Fibroblast of pulmonary artery (primary cell): ENCODE measurements at regions not wholly inside any gene's neighbourhood (a gene's known extent, or its start where the extent isn't known, plus 50 kb on each side); places are given as distances from the start of the nearest gene placed in this dataset.

Experiments used
- DNase-seq: peaks from one replicate; pipeline ENCODE4 v3.0.0-alpha.2; 2010; ENCODE audit warnings: low read depth
- H3K4me3 ChIP-seq: replicated peaks from 2 replicates; pipeline ENCODE4 v1.5.1; 2011; ENCODE audit warnings: low read depth, mild to moderate bottlenecking, control low read depth, low read length, moderate library complexity
- CTCF ChIP-seq: IDR thresholded peaks from 2 replicates; pipeline ENCODE4 v1.5.1; 2011; ENCODE audit warnings: mild to moderate bottlenecking, control low read depth, low read length, inconsistent platforms; ENCODE audit errors: missing control alignments

- H3K4me3 ChIP-seq: no peak overlapping the region
- no peak for DNase-seq
- TF ChIP-seq CTCF: no peak
Measured at GRCh38 chr2:156845806-156846558, 409.8 kb downstream of the GPD2 start.

- H3K4me3 ChIP-seq: no peak overlapping the region
- DNase-seq: no peak
- TF ChIP-seq CTCF: no peak
Measured at GRCh38 chr2:156852210-156852609, 405.3 kb upstream of the GALNT5 start.

GRCh38 chr2:156852681-156853080 lies 404.8 kb upstream of the GALNT5 start:
- H3K4me3 ChIP-seq: no peak overlapping the region
- TF ChIP-seq CTCF: no peak
- no peak for DNase-seq

GRCh38 chr2:156864325-156864724 lies 393.2 kb upstream of the GALNT5 start:
- TF ChIP-seq CTCF: no peak
- no peak overlapping the region for H3K4me3 ChIP-seq

GRCh38 chr2:156864753-156865152 lies 392.8 kb upstream of the GALNT5 start:
- no peak for TF ChIP-seq CTCF
- no peak overlapping the region for H3K4me3 ChIP-seq
- no peak for DNase-seq

More at GRCh38 chr2:156864325-156864724, 393.2 kb upstream of the GALNT5 start:
- DNase-seq: no peak

- DNase-seq: peak; percentile 4
- H3K4me3 ChIP-seq: no peak overlapping the region
- no peak for TF ChIP-seq CTCF
Measured at GRCh38 chr2:156867201-156867600, 390.3 kb upstream of the GALNT5 start.

GRCh38 chr2:156874707-156875106 lies 382.8 kb upstream of the GALNT5 start:
- TF ChIP-seq CTCF: no peak
- no peak for DNase-seq
- H3K4me3 ChIP-seq: no peak overlapping the region
